ENCODE measurements at regions not wholly inside any gene's neighbourhood (a gene's known extent, or its start where the extent isn't known, plus 50 kb on each side); places are given as distances from the start of the nearest gene placed in this dataset.

DNA sequence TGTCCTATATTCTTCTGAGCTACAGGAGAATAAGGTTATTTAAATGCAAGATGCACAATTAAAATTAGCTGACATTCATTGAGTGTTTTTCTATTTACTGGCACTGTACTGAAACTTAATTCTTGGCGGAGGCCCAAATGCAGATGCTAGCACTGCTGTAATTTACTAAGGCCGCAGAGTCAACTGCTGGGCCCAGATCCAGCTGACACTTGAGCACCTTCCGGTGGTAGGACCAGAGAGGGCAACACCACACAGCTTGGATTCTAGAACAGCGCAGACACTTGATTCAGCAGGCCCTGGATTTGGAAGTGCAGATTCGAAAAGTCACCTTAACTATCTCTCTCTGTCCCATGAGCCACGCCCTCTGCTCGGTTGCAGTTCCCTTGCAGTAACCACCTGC is 228.6 kb upstream of the TMEM72 start:
- no peak for DNase-seq (ENCODE audit: low read depth in 2 of 2)

DNA sequence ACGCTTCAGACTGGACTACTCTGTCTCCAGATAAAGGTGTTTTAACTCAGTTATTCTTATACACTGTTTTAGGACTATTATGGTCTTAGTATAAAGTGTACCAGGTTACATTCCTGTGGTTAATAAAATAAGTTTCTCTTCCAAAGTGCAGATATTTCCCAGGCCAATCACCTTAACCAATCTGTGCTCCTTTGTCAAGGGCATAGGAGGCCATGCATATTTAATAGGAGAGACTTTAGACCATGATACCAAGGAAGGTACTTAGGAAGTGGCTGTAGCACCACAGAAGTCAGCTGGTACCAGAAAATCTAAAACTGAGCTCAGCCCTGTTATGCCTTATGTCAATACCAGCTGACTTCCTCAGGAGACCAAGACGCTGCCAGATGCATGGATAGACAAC is 226.5 kb upstream of the TMEM72 start:
- DNase-seq (ENCODE audit: low read depth in 2 of 2) = no peak

DNA sequence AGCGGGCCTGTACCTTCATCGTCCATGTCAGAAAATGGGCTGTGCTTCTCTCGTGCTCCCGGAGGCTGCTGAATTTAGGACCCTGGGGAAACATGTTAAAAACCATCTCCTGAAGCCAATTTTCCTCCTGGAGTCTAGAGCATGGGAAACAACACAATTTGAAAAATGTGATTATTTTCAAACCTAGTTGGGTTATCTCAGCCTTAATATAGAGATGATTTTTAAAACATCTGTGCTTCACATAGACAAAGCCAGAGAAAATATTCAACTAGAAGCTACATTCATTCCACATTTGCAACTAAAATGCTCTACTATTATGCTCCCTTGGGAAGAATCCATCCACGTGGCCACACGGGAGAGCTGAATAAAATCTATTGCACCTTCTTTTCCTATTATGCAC is 225.9 kb upstream of the TMEM72 start:
- DNase-seq (ENCODE audit: low read depth in 2 of 2) = no peak

DNA sequence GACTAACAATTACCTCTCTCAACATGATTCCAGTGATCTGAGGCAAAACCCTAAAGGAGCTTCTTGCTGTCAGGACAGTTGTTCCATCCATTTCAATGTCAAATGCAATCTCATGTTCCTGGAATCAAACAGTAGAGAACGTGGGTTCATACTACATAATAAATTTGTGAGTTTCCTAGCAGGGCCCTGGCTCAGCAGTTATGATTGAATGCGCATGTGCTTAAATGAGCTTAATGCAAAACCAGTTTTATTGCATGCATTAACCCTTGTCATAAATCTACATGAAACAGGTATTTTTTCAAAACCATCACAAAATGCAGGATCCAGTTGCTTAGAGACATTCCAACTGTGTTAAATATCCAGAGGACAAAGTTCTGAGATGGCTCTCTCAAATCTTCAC is 225.4 kb upstream of the TMEM72 start:
- DNase-seq (ENCODE audit: low read depth in 2 of 2) = no peak

DNA sequence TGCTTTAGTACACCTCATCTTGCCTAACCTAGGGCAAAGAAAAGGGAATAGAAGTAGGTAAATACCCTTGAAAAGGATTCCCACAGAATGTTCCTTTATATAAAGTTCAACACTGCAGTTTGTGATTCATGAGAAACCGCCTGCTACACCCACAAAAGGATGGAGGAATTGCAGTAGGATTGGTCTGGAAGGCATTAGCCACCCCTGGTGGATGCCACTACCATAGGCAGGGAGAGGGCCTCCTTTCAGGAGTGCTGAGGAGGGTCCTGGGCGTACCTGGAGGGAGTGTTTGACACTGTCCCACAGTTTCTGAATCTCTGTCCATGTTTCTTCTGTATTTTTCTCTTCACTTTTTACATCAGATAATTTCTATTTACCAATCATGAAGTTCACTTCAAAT is 221.8 kb upstream of the TMEM72 start:
- no peak for DNase-seq (ENCODE audit: low read depth in 2 of 2)

DNA sequence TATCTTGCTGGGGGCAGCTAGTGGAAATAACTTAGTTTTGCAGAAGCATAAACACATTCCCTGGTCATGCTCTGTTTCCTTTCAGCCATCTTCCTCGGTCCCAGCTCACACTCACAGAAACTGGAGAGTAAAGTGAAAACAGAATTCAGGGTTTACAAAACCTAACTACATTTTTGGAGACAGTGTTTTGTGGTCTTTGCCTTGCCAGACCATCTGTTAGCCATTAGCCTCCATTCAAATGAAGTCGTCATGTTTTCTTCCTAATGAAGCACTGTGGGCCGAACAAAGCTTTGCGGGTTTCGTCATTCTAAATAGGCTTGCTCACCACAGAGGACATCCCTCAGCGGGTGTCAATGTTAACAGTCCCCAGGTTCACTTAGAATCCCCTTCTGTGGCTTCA is 214.6 kb upstream of the TMEM72 start:
- DNase-seq (ENCODE audit: low read depth in 2 of 2) = no peak

DNA sequence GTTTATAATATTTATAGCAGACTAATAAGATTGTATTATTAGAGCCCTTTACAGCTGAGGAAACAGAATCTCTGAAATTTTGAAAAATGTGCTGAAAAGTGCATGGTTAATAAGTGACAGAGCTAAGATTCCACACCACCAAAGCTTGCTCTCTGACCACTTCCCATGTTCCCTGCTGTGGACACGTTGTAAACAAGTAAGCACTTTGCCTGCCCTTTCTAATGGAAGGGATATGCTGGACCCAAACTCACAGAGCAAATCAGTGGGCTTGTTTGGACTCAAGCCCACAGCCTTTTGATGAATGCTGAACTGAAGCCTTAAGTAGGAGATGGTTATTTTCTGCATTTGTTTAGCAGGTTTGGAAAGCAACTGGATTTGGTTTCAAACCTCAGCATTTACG is 214.0 kb upstream of the TMEM72 start:
- no peak for DNase-seq (ENCODE audit: low read depth in 2 of 2)

DNA sequence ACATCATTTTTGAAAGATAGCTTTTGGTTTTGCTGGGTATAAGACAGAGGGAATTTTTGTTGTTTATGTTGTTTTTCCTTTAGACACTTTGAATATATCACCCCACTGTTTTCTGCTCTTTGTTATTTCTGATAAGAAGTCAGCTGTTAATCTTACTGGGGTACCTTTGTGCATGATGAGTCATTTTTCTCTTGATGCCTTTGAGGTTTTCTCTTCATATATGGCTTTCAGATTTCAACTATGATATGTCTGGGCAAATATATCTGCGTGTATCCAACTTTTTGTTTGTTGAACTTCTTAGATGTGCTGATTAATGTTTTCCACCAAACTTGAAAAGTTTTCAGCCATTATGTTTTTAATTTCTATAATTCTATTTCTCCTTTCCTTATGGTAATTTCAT is 208.6 kb upstream of the TMEM72 start:
- DNase-seq (ENCODE audit: low read depth in 2 of 2) = no peak

DNA sequence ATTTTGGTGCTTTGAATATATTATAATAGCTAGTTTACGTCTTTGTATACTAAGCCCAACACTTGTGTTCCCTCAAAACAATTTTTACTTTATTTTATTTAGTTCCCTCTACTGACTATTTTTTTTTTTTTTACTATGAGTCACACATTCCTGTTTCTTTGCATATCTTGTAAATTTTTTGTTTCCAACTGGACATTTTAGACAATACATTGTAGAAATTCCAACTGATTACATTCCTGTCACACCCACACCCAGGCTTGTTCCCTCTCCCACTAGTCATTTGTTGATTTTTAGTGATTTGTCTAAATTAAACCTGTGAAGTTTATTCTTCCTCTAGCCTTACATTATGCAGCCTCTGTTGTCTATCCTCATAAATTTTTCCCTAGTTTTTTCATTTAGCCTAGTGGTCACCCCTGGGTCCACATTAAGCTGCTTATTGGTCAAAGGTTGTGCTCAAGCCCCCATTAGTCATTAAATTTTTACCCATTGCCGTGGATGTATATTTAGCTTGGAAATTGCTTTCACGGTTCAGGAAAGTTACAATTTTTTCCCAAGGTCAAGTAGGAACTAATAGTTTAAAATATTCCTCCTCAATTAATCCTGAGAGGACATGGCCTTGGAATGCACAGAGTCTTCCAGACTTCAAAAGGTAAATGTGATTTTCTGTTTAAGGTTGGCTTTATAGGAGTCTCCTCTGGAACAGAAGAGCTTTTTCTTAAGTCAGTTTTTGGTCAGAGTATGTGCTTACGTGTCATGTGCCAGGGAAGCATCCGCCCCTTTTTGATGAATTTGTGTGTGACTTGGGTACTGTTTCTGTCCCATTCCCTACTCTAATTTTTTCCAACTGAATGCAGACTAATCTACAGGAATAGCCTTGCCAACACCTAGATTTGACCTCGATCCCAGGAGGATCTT is 207.6 kb upstream of the TMEM72 start:
- no peak for DNase-seq (ENCODE audit: low read depth in 2 of 2)

DNA sequence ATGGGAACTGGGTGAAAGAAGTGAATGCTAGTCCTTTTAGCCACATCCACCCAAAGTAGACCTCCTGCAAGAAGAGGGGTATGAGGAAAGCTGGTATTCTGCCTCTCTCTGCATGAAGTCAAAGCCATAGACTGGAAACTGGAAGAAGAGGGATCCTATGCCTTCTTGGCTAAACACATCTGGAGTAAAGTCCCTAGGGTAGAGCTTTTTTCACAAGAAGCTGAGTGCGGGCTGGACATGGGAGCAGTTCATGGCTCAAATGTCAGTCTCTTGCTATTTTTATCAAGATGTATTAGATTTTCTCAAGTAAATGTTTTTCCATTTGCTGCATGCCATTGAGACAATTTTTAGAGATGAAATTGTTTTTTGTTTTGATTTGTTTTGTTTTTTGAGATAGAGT is 206.5 kb upstream of the TMEM72 start:
- DNase-seq (ENCODE audit: low read depth in 2 of 2) = no peak

DNA sequence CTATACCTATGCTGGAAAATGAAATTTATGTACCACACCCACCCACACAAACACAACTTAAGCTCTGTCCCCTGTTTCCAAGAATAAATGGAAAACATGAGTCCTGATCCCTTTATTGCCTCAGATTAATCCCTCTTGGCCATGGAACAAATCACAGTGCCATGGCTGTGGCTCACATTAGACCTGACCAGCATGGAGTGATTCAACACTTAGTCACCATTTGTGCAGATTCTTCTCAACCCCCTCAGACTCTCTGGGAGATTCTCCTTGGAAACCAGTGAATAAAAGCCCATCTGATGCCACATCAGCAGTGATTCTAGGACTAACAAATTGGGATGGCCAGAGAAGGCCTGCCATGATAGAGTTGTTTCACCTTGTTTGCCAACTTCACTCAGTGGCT is 204.4 kb upstream of the TMEM72 start:
- DNase-seq (ENCODE audit: low read depth in 2 of 2) = no peak

DNA sequence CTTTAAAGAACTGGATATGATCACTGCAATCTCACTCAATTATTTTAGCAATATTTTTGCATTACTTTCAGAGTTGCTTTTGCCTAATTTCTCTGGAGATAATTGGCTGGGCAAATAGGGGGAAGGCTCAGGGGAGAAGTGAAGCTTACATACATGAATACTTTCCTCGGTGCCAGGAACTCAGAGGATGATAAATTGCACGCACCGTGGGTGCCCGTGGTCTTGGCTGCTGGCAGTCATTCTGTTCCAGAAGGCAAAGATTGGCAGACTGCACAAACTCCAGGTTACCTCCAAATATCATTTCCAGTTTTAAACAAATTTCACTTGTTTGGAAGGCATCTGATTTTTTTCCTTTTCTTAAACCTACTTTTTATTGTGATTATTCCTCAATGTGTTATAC is 197.8 kb upstream of the TMEM72 start:
- no peak for DNase-seq (ENCODE audit: low read depth in 2 of 2)

DNA sequence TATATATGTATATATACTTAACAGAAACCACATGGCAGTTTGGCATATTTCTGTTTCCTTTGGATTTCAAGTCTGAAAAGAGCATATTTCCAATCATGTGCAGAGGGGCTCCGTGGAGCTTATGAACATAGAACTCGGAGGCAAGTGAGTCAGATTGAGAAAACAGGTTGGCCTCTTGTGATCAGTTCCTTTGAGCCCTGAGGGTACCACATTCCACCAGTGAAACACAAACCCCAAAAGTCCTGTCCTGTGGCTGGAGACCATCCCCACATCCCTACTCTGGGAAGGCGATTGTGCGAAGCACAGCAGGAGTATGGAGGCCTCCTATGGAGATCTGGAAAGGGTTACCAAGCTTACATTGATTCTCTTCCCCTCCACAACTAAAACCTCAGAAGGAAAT is 196.7 kb upstream of the TMEM72 start:
- no peak for DNase-seq (ENCODE audit: low read depth in 2 of 2)

DNA sequence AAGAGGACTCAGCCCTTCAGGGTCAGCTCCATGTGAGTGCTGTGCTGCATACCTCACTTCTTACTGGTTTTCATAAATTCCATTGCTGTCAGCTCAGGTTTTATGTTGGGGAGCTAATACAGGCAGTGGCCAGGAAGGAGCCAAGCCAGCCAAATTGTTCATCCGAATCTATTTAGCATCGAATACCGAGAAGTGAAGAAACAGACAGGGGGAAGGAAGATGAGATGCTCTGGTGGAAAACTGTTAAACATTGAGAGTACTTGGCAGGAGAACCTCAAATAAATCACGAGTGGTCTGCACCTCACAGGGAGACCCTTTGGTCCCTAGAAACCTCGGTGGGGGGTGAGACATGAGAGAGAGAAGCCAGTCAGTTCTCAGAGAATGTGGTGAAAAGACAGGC is 196.0 kb upstream of the TMEM72 start:
- no peak for DNase-seq (ENCODE audit: low read depth in 2 of 2)

DNA sequence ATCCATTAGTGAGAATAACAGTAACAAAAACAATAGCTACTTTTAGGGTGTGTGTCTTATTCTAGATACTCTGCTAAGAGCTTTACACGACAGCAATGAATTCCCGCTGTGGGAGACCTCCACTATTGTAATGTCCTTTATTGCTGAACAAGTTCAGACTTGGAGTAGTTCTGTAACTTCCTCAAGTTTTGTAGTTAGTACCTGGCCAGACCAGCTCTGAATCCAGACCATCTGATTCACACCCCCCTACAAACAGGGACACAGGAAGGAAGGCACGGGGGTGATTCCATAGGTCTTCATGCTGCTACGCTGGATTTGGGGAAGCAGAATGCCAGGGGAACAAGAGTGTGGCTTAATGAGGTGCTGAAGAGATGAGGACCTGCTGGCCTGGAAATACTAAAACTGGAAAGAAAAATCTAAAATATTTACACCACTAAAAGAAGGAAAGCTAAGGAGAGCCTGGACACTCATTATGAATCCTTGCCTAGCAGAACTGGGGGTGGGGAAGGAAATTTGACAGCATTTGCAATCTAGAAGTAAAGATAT is 194.6 kb upstream of the TMEM72 start:
- no peak for DNase-seq (ENCODE audit: low read depth in 2 of 2)

DNA sequence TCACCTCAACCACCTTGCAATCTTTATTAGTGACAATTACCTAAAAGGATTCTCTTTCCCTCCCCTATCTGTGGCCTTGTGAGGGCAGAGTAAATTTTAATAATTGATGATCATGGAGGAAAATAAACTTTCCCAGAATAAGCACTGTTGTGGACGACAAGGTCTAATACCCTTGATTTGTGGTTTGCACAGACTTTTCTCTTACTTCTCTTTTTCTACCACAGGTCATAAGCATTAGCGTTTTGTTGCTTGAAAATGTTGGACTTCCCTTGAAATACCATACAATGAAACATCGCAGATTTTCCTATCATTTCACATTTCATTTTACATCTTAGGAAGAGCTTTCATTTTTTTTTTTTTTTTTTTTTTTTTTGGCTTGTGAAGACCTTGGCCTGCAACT is 188.1 kb upstream of the TMEM72 start:
- no peak for DNase-seq (ENCODE audit: low read depth in 2 of 2)

DNA sequence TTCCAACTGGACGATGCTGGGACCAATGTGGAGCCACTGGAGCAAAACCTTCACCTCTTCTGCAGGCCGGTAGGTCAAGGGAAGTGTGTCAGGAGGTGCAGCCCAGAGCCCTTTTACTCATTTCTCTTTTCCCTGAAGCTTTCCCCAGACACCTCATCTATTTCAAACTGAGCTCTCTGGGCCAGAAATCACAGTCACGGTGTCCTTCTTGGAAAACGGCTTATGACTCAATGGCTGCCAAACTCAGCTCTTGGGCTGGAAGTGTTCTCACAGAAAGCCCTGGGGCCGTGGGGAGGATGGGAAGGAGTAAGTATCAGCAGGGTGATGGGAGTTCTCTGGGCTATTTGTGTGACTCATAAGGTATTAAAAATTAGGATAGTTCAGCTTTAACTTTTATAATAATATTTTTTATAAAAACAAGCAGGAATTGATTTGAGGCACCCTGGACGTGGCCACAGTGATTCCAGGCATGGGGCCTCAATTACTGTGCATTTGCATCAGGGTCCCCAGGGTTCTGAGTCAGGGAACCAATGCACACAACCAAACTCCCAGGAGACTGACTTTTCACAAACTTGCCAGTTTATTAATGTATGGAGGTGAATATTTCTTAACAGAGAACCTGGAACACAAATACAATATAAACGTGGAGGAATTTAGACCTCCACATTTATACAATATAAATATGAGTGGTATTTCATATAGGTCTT is 187.4 kb upstream of the TMEM72 start:
- no peak for DNase-seq (ENCODE audit: low read depth in 2 of 2)

DNA sequence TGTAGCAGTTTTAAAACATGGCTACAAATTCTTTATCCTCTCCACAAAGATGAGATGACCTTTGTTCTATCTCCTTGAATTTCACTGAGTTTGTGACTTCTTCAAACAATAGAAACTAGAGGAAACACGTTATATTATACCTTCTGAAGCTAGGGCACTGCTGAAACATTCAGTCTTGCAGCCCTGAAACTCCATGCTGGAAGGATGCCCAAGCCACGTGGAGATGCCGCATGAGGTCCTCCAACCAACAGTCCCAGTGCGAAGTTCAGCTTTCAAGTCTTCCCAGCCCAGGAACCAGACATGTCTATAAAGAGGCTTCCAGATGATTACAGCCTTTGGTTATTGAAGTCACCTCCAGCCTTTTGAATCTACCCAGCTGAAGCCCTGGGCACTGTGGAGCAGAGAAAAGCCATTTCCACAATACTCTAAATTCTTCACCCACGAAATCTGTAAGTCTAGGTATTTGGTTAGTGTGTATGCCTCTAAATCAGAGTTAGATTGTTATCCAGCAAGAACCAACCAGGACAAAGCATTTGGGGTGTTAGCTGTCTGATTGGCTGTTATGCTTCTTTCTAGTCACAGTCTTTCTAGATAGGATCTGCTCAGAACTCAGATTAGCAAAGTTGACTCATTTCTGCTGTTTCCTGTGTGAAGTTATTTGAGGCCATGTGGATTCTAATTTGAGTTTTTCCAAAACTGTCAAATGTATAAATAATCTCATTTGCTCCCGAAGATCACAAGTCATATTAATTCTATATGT is 186.5 kb upstream of the TMEM72 start:
- DNase-seq (ENCODE audit: low read depth in 2 of 2) = no peak

DNA sequence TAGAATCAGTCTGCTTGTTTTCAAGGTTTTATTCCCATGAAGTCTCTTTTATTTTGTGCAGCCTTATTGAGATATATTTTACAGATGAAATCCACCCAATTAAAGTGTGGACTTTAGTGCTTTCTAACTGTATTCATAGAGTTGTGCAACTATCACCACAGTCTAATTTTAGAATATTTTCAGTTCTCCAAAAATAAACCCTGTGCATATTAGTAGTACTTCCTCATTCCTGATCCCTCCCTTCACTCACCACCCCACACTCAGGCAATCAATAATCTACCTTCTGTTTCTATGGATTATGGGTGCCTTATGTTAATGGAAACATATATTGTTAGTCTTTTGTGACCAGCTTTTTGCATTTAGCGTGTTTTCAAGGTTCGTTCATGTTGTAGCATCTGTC is 185.7 kb upstream of the TMEM72 start:
- no peak for DNase-seq (ENCODE audit: low read depth in 2 of 2)

DNA sequence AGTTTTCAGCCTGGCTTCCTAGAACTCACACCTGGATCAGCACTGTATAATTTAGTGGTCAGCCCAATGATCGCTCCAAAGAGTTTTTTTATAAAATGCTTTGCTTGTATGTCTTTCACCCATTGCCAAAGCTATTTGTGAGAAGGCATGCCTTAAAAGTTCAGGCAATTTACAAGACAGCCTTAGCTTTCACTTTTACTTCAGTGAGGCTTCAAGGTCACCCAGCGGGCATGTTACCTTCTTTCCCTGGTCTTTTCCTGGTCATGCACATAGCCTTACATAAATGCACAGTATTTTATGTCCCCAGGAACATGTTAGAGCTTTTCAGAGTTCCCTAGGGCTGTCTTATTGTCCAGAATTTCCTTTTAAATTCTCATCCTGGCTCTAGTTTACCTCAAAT is 179.9 kb upstream of the TMEM72 start:
- DNase-seq (ENCODE audit: low read depth in 2 of 2) = no peak

DNA sequence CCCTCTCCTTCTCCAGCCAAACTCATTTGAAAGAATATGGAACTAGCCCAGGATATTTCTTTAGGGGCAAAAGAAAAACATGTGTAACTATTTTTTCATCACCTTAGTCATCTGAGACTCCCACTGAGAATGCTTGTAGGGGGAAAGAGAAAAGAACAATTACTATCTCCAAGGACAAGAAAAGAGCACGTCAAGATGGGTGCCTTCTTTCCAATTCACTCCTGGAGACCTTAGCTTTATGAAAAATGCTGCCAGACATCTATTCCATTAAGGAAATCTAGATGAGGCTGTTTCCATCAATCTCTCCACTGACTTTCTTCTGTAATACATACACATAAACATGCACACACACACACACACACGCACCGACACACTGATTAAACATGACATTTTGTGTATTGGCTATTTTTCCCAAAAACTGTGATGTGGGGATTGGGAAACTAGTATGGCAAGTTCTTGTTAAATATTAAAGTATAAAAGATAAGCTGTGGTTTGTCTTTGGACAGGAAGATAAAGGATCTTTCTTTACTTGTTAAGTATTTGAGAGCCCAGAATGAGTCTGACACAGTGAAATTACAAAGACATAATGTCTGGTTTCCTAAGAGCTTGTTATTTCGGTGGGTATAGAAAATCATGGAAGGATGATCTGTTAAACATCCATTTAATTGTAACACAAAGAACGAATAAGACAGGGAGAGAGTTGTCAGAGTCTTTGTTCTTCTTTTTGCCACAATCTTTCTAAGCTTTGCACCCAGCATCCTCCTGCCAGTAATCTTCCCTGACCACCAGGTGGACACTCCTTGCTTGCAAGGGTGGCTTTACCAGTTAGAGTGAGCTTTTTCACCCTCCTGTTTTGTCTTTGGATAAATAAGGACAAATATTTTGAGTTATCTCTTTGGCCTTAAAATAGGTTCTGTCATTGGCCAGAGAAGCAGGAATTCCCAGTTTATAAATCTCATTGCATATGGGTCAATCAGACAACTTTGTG is 177.3 kb upstream of the TMEM72 start:
- DNase-seq (ENCODE audit: low read depth in 2 of 2) = no peak

Measured in stimulated activated CD8-positive, alpha-beta memory T cell treated with anti-CD3 and anti-CD28 coated beads, Interleukin-15, amount 100 ng/mL, for 48 hours (primary cell).